Hematopoietic multipotent progenitor cell (in vitro differentiated cells): ENCODE measurements at regions not wholly inside any gene's neighbourhood (a gene's known extent, or its start where the extent isn't known, plus 50 kb on each side); places are given as distances from the start of the nearest gene placed in this dataset.

Experiments used
- DNase-seq, 3 donors: peaks; one replicate each; pipeline ENCODE4 v3.0.0-alpha.2; 2011 to 2015; ENCODE audit warnings: low read depth in 2 of 3, low spot score in 2 of 3

GRCh38 chr3:127356381-127356780, 68.5 kb upstream of the PRR20G start:
- DNase-seq = no peak

- no peak for DNase-seq
Measured at GRCh38 chr3:127354761-127355160, 66.9 kb upstream of the PRR20G start.

- no peak for DNase-seq
Measured at GRCh38 chr3:127352612-127353011, 64.8 kb upstream of the PRR20G start.

GRCh38 chr3:127351775-127352350, 64.0 kb upstream of the PRR20G start:
- no peak for DNase-seq

- no peak for DNase-seq
Measured at GRCh38 chr3:127351321-127351720, 63.5 kb upstream of the PRR20G start.

- no peak for DNase-seq
Measured at GRCh38 chr3:127350172-127351050, 62.6 kb upstream of the PRR20G start.

- DNase-seq = no peak
Measured at GRCh38 chr3:127349501-127350171, 61.8 kb upstream of the PRR20G start.

- DNase-seq = no peak
Measured at GRCh38 chr3:127342735-127343134, 54.9 kb upstream of the PRR20G start.

- no peak for DNase-seq
Measured at GRCh38 chr3:127339928-127340861, 52.3 kb upstream of the PRR20G start.

- no peak for DNase-seq
Measured at GRCh38 chr3:127339016-127339415, 51.2 kb upstream of the PRR20G start.

- DNase-seq = no peak
Measured at GRCh38 chr3:127337911-127338531, 50.2 kb upstream of the PRR20G start.
